ENCODE measurements at regions not wholly inside any gene's neighbourhood (a gene's known extent, or its start where the extent isn't known, plus 50 kb on each side); places are given as distances from the start of the nearest gene placed in this dataset.
"Not testable (repeated sequence)": the region's sequence is repeated elsewhere in the genome, so short reads cannot be mapped to it uniquely, and the experiment has no call there.

GRCh38 chr1:73671530-73671929 lies 526.4 kb downstream of the LRRIQ3 start:
- Histone ChIP-seq H3K27me3 (ENCODE audit: insufficient read depth, insufficient read length) (no peaks in the 10 kb centered on the region), H3K4me3 (ENCODE audit: insufficient read length, low read depth) (no peak overlapping the region), H3K9ac (ENCODE audit: insufficient read length, low read depth) (no peak overlapping the region), H3K4me1 (ENCODE audit: insufficient read depth, insufficient read length) (no peaks in the 10 kb centered on the region), H3K36me3 (ENCODE audit: insufficient read depth, insufficient read length, low read length) (no peaks in the 10 kb centered on the region), H3K9me3 (ENCODE audit: insufficient read depth, low read length) (peaks cover 31% of the 10 kb centered on the region)
- no peak for DNase-seq (ENCODE audit: low read depth, low spot score)
- no peak for TF ChIP-seq YY1 (IDR thresholded peaks at IDR 0.05; ENCODE audit: insufficient read depth, insufficient read length)

- not testable (repeated sequence) for H3K4me1 ChIP-seq (ENCODE audit: insufficient read depth, insufficient read length); H3K4me3 ChIP-seq (ENCODE audit: insufficient read length, low read depth); DNase-seq (ENCODE audit: low read depth, low spot score); H3K36me3 ChIP-seq (ENCODE audit: insufficient read depth, insufficient read length, low read length); H3K9ac ChIP-seq (ENCODE audit: insufficient read length, low read depth); H3K27me3 ChIP-seq (ENCODE audit: insufficient read depth, insufficient read length)
- peaks cover 31% of the 10 kb centered on the region for H3K9me3 ChIP-seq (ENCODE audit: insufficient read depth, low read length)
These were observed 530.0 kb downstream of the LRRIQ3 start for GRCh38 chr1:73667959-73668358.

DNA sequence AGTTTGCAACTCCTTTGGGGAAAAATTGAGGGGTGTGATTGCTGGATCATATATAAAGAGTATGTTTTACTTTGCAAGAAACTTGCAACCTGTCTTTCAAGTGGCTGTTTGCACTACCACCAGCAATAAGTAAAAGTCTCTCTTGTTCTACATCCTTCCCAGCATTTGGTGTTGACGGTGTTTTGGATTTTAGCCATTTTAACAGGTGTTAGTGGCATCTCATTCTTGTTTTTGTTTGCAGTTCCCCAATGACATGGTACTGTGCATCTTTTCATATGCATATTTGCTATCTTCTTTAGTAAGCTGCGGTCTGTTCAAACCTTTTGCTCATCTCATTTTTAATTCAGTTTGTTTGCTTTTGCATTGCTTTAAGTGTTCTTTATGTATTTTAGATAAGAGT lies 535.5 kb downstream of the LRRIQ3 start:
- no peak for DNase-seq (ENCODE audit: low read depth, low spot score)
- H3K36me3 ChIP-seq (ENCODE audit: insufficient read depth, insufficient read length, low read length) = no peaks in the 10 kb centered on the region
- no peak overlapping the region for H3K9ac ChIP-seq (ENCODE audit: insufficient read length, low read depth)
- H3K4me1 ChIP-seq (ENCODE audit: insufficient read depth, insufficient read length) = no peaks in the 10 kb centered on the region
- no peak for TF ChIP-seq YY1 (IDR thresholded peaks at IDR 0.05; ENCODE audit: insufficient read depth, insufficient read length)
- no peak for TF ChIP-seq ZNF274 (IDR thresholded peaks at IDR 0.05; ENCODE audit: low read depth, low read length)
- peaks cover 8% of the 10 kb centered on the region for H3K9me3 ChIP-seq (ENCODE audit: insufficient read depth, low read length)
- H3K27me3 ChIP-seq (ENCODE audit: insufficient read depth, insufficient read length) = no peaks in the 10 kb centered on the region
- H3K4me3 ChIP-seq (ENCODE audit: insufficient read length, low read depth) = no peak overlapping the region

DNA sequence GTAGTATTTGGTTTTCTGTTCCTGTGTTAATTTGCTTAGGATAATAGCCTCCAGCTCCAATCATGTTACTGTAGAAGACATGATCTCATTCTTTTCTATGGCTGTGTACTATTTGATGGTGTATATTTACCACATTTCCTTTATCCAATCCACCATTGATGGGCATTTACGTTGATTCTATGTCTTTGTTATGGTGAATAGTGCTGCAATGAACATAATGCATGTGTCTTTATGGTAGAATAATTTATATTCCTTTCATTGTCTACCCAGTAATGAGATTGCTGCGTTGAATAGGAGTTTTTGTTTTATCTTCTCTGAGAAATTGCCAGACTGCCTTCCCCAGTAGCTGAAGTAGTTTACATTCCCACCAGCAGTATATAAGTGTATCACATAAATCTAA lies 538.8 kb downstream of the LRRIQ3 start:
- Histone ChIP-seq H3K9me3 (ENCODE audit: insufficient read depth, low read length) (no peaks in the 10 kb centered on the region), H3K9ac (ENCODE audit: insufficient read length, low read depth) (no peak overlapping the region), H3K4me1 (ENCODE audit: insufficient read depth, insufficient read length) (no peaks in the 10 kb centered on the region), H3K27me3 (ENCODE audit: insufficient read depth, insufficient read length) (no peaks in the 10 kb centered on the region), H3K4me3 (ENCODE audit: insufficient read length, low read depth) (no peak overlapping the region), H3K36me3 (ENCODE audit: insufficient read depth, insufficient read length, low read length) (no peaks in the 10 kb centered on the region)
- TF ChIP-seq ZNF274 (IDR thresholded peaks at IDR 0.05; ENCODE audit: low read depth, low read length) (no peak), SUZ12 (IDR thresholded peaks at IDR 0.05; ENCODE audit: extremely low read depth, insufficient read depth, insufficient read length) (no peak), YY1 (IDR thresholded peaks at IDR 0.05; ENCODE audit: insufficient read depth, insufficient read length) (no peak)
- DNase-seq (ENCODE audit: low read depth, low spot score) = no peak

- DNase-seq (ENCODE audit: low read depth, low spot score) = no peak
- H3K9ac ChIP-seq (ENCODE audit: insufficient read length, low read depth) = no peak overlapping the region
- H3K4me3 ChIP-seq (ENCODE audit: insufficient read length, low read depth) = no peak overlapping the region
- H3K36me3 ChIP-seq (ENCODE audit: insufficient read depth, insufficient read length, low read length) = no peaks in the 10 kb centered on the region
- H3K27me3 ChIP-seq (ENCODE audit: insufficient read depth, insufficient read length) = no peaks in the 10 kb centered on the region
- TF ChIP-seq SUZ12 (IDR thresholded peaks at IDR 0.05; ENCODE audit: extremely low read depth, insufficient read depth, insufficient read length) (no peak), YY1 (IDR thresholded peaks at IDR 0.05; ENCODE audit: insufficient read depth, insufficient read length) (no peak), ZNF274 (IDR thresholded peaks at IDR 0.05; ENCODE audit: low read depth, low read length) (no peak)
- H3K4me1 ChIP-seq (ENCODE audit: insufficient read depth, insufficient read length) = no peaks in the 10 kb centered on the region
- no peaks in the 10 kb centered on the region for H3K9me3 ChIP-seq (ENCODE audit: insufficient read depth, low read length)
These were observed 543.3 kb downstream of the LRRIQ3 start for GRCh38 chr1:73654714-73655113.

GRCh38 chr1:73644198-73644597 lies 553.8 kb downstream of the LRRIQ3 start:
- Histone ChIP-seq H3K4me1 (ENCODE audit: insufficient read depth, insufficient read length) (no peaks in the 10 kb centered on the region), H3K9ac (ENCODE audit: insufficient read length, low read depth) (no peak overlapping the region), H3K36me3 (ENCODE audit: insufficient read depth, insufficient read length, low read length) (no peaks in the 10 kb centered on the region), H3K27me3 (ENCODE audit: insufficient read depth, insufficient read length) (no peaks in the 10 kb centered on the region), H3K9me3 (ENCODE audit: insufficient read depth, low read length) (no peaks in the 10 kb centered on the region), H3K4me3 (ENCODE audit: insufficient read length, low read depth) (no peak overlapping the region)
- TF ChIP-seq YY1 (IDR thresholded peaks at IDR 0.05; ENCODE audit: insufficient read depth, insufficient read length) = no peak
- no peak for TF ChIP-seq ZNF274 (IDR thresholded peaks at IDR 0.05; ENCODE audit: low read depth, low read length)
- no peak for TF ChIP-seq SUZ12 (IDR thresholded peaks at IDR 0.05; ENCODE audit: extremely low read depth, insufficient read depth, insufficient read length)
- DNase-seq (ENCODE audit: low read depth, low spot score) = no peak

DNA sequence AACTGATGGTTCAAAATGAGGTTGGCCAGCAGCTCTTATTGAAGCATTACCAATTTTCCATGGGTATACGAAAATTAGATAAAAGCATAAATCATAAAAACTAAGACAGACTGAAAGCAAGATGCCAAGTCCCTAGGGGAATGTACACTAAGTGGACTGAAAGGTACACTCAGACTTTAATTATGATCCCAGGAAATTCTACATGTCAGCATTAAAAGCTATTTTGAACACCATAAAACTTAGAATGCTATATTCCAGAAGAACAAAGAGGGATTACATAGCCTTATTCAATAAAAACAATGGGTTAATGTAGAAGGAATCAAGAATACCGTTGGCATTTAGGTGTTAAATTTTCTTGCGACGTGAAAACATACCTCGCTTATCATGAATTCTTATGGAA lies 558.5 kb downstream of the LRRIQ3 start:
- no peak overlapping the region for H3K9ac ChIP-seq (ENCODE audit: insufficient read length, low read depth)
- H3K4me1 ChIP-seq (ENCODE audit: insufficient read depth, insufficient read length) = no peaks in the 10 kb centered on the region
- no peaks in the 10 kb centered on the region for H3K36me3 ChIP-seq (ENCODE audit: insufficient read depth, insufficient read length, low read length)
- H3K27me3 ChIP-seq (ENCODE audit: insufficient read depth, insufficient read length) = no peaks in the 10 kb centered on the region
- no peak overlapping the region for H3K4me3 ChIP-seq (ENCODE audit: insufficient read length, low read depth)
- DNase-seq (ENCODE audit: low read depth, low spot score) = no peak
- TF ChIP-seq ZNF274 (IDR thresholded peaks at IDR 0.05; ENCODE audit: low read depth, low read length) (no peak), SUZ12 (IDR thresholded peaks at IDR 0.05; ENCODE audit: extremely low read depth, insufficient read depth, insufficient read length) (no peak), YY1 (IDR thresholded peaks at IDR 0.05; ENCODE audit: insufficient read depth, insufficient read length) (no peak)
- no peaks in the 10 kb centered on the region for H3K9me3 ChIP-seq (ENCODE audit: insufficient read depth, low read length)

DNA sequence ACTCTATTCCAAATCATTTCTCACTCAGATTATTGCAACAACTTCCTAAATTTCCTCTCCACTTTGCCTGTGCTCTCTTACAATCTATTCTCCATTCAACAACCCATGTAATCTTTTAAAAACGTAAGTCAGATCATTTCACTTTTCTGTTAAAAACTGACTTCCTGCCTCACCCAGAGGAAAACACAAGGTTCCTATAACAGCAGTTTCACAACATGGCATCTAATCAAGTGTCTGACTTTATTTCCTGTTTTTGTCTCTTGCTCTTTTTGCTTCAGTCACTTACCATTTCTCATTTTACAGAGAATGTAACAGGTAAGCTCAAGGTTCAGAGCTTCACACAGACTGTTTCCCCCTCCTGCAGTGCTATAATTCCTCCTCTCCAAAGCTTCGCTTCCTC lies 560.7 kb downstream of the LRRIQ3 start:
- no peak overlapping the region for H3K4me3 ChIP-seq (ENCODE audit: insufficient read length, low read depth)
- TF ChIP-seq SUZ12 (IDR thresholded peaks at IDR 0.05; ENCODE audit: extremely low read depth, insufficient read depth, insufficient read length) (no peak), ZNF274 (IDR thresholded peaks at IDR 0.05; ENCODE audit: low read depth, low read length) (no peak), YY1 (IDR thresholded peaks at IDR 0.05; ENCODE audit: insufficient read depth, insufficient read length) (no peak)
- no peaks in the 10 kb centered on the region for H3K27me3 ChIP-seq (ENCODE audit: insufficient read depth, insufficient read length)
- no peak overlapping the region for H3K9ac ChIP-seq (ENCODE audit: insufficient read length, low read depth)
- H3K9me3 ChIP-seq (ENCODE audit: insufficient read depth, low read length) = no peaks in the 10 kb centered on the region
- H3K4me1 ChIP-seq (ENCODE audit: insufficient read depth, insufficient read length) = no peaks in the 10 kb centered on the region
- DNase-seq (ENCODE audit: low read depth, low spot score) = no peak
- no peaks in the 10 kb centered on the region for H3K36me3 ChIP-seq (ENCODE audit: insufficient read depth, insufficient read length, low read length)

Data from NT2/D1 (cell line).